Panc1 (cell line): ENCODE measurements at regions not wholly inside any gene's neighbourhood (a gene's known extent, or its start where the extent isn't known, plus 50 kb on each side); places are given as distances from the start of the nearest gene placed in this dataset.
A peak's percentile ranks its signal among the peaks of the same experiment; 100 is the strongest.

Experiments
- ATAC-seq: fragments of 200-7000 bp; cut with Tn5 transposase; 2 replicates; pipeline ENCODE4 v1.9.1; 2020; ENCODE audit warnings: mild to moderate bottlenecking, moderate library complexity
- BruUV-seq: library from RNA; stranded (reverse); fragments of 400-500 nt; replicated peaks from 2 replicates; lab custom pipeline; 2021; lab: Mats Ljungman, UMichigan
- CTCF ChIA-PET: fragments of 300-600 bp; sonication (Branson Sonifier 250); formaldehyde crosslinking; loops from one replicate; lab custom pipeline; 2022; ENCODE audit warnings: antibody characterized with exemption; lab: Charles Lee
- POLR2A ChIA-PET: fragments of 300-600 bp; sonication (Branson Sonifier 250); formaldehyde crosslinking; loops from one replicate; lab custom pipeline; 2022; ENCODE audit warnings: antibody characterized with exemption; lab: Charles Lee
- DNase-seq: peaks from one replicate; pipeline ENCODE4 v3.0.0-alpha.2; 2010; ENCODE audit warnings: low read depth, low spot score
- H3K27ac ChIP-seq: 2 replicates; pipeline ENCODE4 v1.5.1; 2011; ENCODE audit warnings: mild to moderate bottlenecking, low read length, inconsistent platforms
- H3K27me3 ChIP-seq: fragments of 200-500 bp; sonication (Bioruptor generic); 2 replicates; pipeline ENCODE4 v1.6.0; 2014; ENCODE audit warnings: low read length, inconsistent platforms; ENCODE audit not compliant: control insufficient read depth, insufficient read depth
- H3K36me3 ChIP-seq: fragments of 200-500 bp; sonication (Bioruptor generic); 2 replicates; pipeline ENCODE4 v1.5.1; 2014; ENCODE audit warnings: inconsistent platforms, mild to moderate bottlenecking, low read length, moderate library complexity; ENCODE audit not compliant: control insufficient read depth, insufficient read depth
- H3K4me1 ChIP-seq: 2 replicates; pipeline ENCODE4 v1.5.1; 2011; ENCODE audit warnings: inconsistent platforms, mild to moderate bottlenecking, low read length, moderate library complexity; ENCODE audit not compliant: control insufficient read depth, insufficient read depth
- H3K4me3 ChIP-seq, 2 experiments: 2 replicates each; pipeline ENCODE4 v1.5.1; 2011 to 2012; ENCODE audit warnings: low read depth in 2 of 2, low read length in 2 of 2, mild to moderate bottlenecking in 2 of 2, inconsistent platforms in 1 of 2, moderate library complexity in 1 of 2
- H3K9me3 ChIP-seq: fragments of 200-500 bp; sonication (Bioruptor generic); 2 replicates; pipeline ENCODE4 v1.5.1; 2014; ENCODE audit warnings: low read depth, mild to moderate bottlenecking, inconsistent platforms, low read length, moderate library complexity; ENCODE audit not compliant: control insufficient read depth, insufficient read depth
- POLR2AphosphoS5 ChIP-seq: IDR thresholded peaks from 2 replicates; pipeline ENCODE4 v1.6.1; 2012; ENCODE audit warnings: mild to moderate bottlenecking, low read depth, low read length, moderate library complexity
- SIN3A ChIP-seq: IDR thresholded peaks from 2 replicates; pipeline ENCODE4 v1.6.1; 2012; ENCODE audit warnings: low read depth, mild to moderate bottlenecking, low read length, moderate library complexity, borderline replicate concordance; ENCODE audit not compliant: insufficient read depth
- TCF7L2 ChIP-seq: IDR thresholded peaks from 2 replicates; pipeline ENCODE4 v1.6.1; 2011; ENCODE audit warnings: mild to moderate bottlenecking, low read depth, low read length, inconsistent platforms
- in situ Hi-C: cut with HindIII; loops from 2 replicates; pipeline ENCODE4 v1.10.0; 2016; ENCODE audit warnings: low sequenced_read_pairs, low pct_unique_long_range_greater_than_20kb
- intact Hi-C: fragments of 100-400 bp; cut with micrococcal nuclease; formaldehyde crosslinking; loops from one replicate; pipeline ENCODE4 v1.10.0; 2022; ENCODE audit not compliant: unreplicated experiment
- TF ChIP-seq, protein P1 (sequence below): fragments of 450-650 bp; IDR thresholded peaks from 2 replicates; pipeline ENCODE4 v1.5.1; 2017; ENCODE audit warnings: mild to moderate bottlenecking
- TF ChIP-seq, protein P2 (sequence below), 2 experiments: IDR thresholded peaks; 2 replicates each; pipeline ENCODE4 v1.6.1; 2011 to 2012; ENCODE audit warnings: low read depth in 2 of 2, control low read depth in 1 of 2, low read length in 1 of 2, mild to moderate bottlenecking in 1 of 2, moderate library complexity in 1 of 2; ENCODE audit not compliant: insufficient read depth in 1 of 2

DNA sequence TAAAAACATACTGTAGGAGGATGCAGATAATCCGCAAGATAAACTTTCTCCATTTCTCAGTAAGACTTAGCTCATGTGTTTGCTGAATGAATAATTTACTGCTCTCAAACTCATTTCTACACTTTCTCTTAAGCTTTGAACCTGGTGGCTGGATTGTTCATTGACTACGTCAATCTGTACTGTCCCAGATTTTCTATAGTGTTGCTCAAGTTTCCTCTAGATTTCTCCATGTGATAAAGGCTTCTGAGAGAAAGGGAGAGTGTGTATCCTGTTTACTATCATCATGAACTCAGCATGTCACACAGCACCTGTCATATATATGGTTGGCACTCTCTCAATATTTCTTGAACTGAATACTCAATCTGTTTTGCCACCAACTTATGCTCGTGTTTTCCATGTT is 518.0 kb upstream of the TBX3 start:
- Histone ChIP-seq H3K27ac (no peak overlapping the region), H3K4me1 (no peaks in the 10 kb centered on the region), H3K4me3 (no peak overlapping the region), H3K27me3 (no peaks in the 10 kb centered on the region), H3K9me3 (no peaks in the 10 kb centered on the region), H3K36me3 (no peaks in the 10 kb centered on the region)
- in situ Hi-C loops (no loop called here), intact Hi-C loops (no loop called here)
- CTCF ChIA-PET: no interaction called here
- TF ChIP-seq POLR2AphosphoS5: no peak
- TF ChIP-seq, protein P1, sequence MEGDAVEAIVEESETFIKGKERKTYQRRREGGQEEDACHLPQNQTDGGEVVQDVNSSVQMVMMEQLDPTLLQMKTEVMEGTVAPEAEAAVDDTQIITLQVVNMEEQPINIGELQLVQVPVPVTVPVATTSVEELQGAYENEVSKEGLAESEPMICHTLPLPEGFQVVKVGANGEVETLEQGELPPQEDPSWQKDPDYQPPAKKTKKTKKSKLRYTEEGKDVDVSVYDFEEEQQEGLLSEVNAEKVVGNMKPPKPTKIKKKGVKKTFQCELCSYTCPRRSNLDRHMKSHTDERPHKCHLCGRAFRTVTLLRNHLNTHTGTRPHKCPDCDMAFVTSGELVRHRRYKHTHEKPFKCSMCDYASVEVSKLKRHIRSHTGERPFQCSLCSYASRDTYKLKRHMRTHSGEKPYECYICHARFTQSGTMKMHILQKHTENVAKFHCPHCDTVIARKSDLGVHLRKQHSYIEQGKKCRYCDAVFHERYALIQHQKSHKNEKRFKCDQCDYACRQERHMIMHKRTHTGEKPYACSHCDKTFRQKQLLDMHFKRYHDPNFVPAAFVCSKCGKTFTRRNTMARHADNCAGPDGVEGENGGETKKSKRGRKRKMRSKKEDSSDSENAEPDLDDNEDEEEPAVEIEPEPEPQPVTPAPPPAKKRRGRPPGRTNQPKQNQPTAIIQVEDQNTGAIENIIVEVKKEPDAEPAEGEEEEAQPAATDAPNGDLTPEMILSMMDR: no peak
- no peak for TF ChIP-seq TCF7L2
- TF ChIP-seq SIN3A: no peak
- TF ChIP-seq, protein P2, sequence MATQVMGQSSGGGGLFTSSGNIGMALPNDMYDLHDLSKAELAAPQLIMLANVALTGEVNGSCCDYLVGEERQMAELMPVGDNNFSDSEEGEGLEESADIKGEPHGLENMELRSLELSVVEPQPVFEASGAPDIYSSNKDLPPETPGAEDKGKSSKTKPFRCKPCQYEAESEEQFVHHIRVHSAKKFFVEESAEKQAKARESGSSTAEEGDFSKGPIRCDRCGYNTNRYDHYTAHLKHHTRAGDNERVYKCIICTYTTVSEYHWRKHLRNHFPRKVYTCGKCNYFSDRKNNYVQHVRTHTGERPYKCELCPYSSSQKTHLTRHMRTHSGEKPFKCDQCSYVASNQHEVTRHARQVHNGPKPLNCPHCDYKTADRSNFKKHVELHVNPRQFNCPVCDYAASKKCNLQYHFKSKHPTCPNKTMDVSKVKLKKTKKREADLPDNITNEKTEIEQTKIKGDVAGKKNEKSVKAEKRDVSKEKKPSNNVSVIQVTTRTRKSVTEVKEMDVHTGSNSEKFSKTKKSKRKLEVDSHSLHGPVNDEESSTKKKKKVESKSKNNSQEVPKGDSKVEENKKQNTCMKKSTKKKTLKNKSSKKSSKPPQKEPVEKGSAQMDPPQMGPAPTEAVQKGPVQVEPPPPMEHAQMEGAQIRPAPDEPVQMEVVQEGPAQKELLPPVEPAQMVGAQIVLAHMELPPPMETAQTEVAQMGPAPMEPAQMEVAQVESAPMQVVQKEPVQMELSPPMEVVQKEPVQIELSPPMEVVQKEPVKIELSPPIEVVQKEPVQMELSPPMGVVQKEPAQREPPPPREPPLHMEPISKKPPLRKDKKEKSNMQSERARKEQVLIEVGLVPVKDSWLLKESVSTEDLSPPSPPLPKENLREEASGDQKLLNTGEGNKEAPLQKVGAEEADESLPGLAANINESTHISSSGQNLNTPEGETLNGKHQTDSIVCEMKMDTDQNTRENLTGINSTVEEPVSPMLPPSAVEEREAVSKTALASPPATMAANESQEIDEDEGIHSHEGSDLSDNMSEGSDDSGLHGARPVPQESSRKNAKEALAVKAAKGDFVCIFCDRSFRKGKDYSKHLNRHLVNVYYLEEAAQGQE (IDR thresholded peaks at IDR 0.05; ENCODE audit: insufficient read depth in 1 of 2, low read depth in 2 of 2, low read length in 1 of 2): no peak
- no TSS peak for BruUV-seq
- POLR2A ChIA-PET: no interaction called here
- ATAC-seq (no peak), DNase-seq (peak; percentile 27)

DNA sequence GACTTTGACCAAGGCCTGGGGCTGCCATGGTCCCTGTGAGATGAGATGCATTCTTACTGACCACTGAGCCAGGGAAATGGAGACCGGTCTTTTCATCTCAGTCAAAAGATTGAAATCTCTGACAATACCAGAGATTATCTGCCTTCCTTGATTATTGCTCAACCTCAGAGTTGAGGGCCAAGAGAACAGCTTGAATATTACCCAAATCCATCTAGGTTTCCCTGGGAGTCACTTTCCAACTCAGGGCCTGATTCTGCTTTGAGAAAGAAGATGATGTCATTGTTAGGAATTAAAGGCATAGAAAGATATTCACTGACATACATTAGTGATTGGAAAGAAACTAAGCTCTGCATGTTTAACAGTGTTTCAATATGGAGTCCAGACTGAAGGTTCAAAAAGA is 515.9 kb upstream of the TBX3 start:
- H3K27ac ChIP-seq: no peak overlapping the region
- intact Hi-C loops (no loop called here), in situ Hi-C loops (no loop called here)
- H3K4me3 ChIP-seq: no peak overlapping the region
- TF ChIP-seq POLR2AphosphoS5: no peak
- no peak for TF ChIP-seq TCF7L2
- TF ChIP-seq, protein P2 (IDR thresholded peaks at IDR 0.05; ENCODE audit: insufficient read depth in 1 of 2, low read depth in 2 of 2, low read length in 1 of 2): no peak
- TF ChIP-seq, protein P1: no peak
- no peak for TF ChIP-seq SIN3A
- no peaks in the 10 kb centered on the region for H3K4me1 ChIP-seq
- no peaks in the 10 kb centered on the region for H3K36me3 ChIP-seq
- ChIA-PET CTCF (no interaction called here), POLR2A (no interaction called here)
- ATAC-seq (no peak), DNase-seq (no peak)
- no peaks in the 10 kb centered on the region for H3K9me3 ChIP-seq
- H3K27me3 ChIP-seq: no peaks in the 10 kb centered on the region
- no TSS peak for BruUV-seq
